CD4-positive, alpha-beta T cell (primary cell): ENCODE measurements at regions not wholly inside any gene's neighbourhood (a gene's known extent, or its start where the extent isn't known, plus 50 kb on each side); places are given as distances from the start of the nearest gene placed in this dataset.

Source experiments
- ATAC-seq: fragments of 200-7000 bp; cut with Tn5 transposase; one replicate; pipeline ENCODE4 v1.10.0; 2022; ENCODE audit warnings: mild to moderate bottlenecking; ENCODE audit not compliant: poor library complexity
- CTCF ChIA-PET: fragments of 350-600 bp; sonication (Branson Sonifier 250); formaldehyde crosslinking; loops from one replicate; lab custom pipeline; 2021; ENCODE audit warnings: antibody characterized with exemption, inconsistent platforms; lab: Charles Lee
- POLR2A ChIA-PET: fragments of 350-600 bp; sonication (Branson Sonifier 250); formaldehyde crosslinking; loops from one replicate; lab custom pipeline; 2021; ENCODE audit warnings: antibody characterized with exemption, inconsistent platforms; lab: Charles Lee
- DNase-seq, 14 experiments: peaks; one replicate each; pipeline ENCODE4 v3.0.0-alpha.2; 2013 to 2020; ENCODE audit warnings: mixed read lengths in 2 of 14
- H3K27ac ChIP-seq, 2 donors: one replicate each; pipeline versions ENCODE4 v1.5.1 to v1.7.0; 2013; ENCODE audit warnings: low read length in 2 of 2, low read depth in 1 of 2, mild to moderate bottlenecking in 1 of 2
- H3K27me3 ChIP-seq, 2 experiments: 1 replicate in 1 of 2; 2 replicates in 1 of 2; pipeline versions ENCODE4 v1.6.1 to v1.7.0; 2013; ENCODE audit warnings: low read length in 2 of 2, control low read depth in 1 of 2, mild to moderate bottlenecking in 1 of 2, moderate library complexity in 1 of 2; ENCODE audit not compliant: insufficient read depth in 2 of 2, control insufficient read depth in 1 of 2
- H3K36me3 ChIP-seq: one replicate; pipeline ENCODE4 v1.6.1; 2013; ENCODE audit warnings: low read length, control low read depth; ENCODE audit not compliant: insufficient read depth
- H3K4me1 ChIP-seq: one replicate; pipeline ENCODE4 v1.6.1; 2013; ENCODE audit warnings: low read length, control low read depth; ENCODE audit not compliant: insufficient read depth
- H3K4me3 ChIP-seq: one replicate; pipeline ENCODE4 v1.5.1; 2013; ENCODE audit warnings: mild to moderate bottlenecking, low read length, moderate library complexity
- H3K9me3 ChIP-seq, 2 experiments: 1 replicate in 1 of 2; 2 replicates in 1 of 2; pipeline versions ENCODE4 v1.6.1 to v1.7.0; 2013; ENCODE audit warnings: low read length in 2 of 2, mild to moderate bottlenecking in 2 of 2, control low read depth in 1 of 2, moderate library complexity in 1 of 2; ENCODE audit not compliant: control insufficient read depth in 1 of 2, insufficient read depth in 1 of 2
- H3K27ac Mint-ChIP-seq: one replicate; pipeline ENCODE4 v1.8.0; 2020; ENCODE audit warnings: mixed read lengths
- H3K27me3 Mint-ChIP-seq: one replicate; pipeline ENCODE4 v1.8.0; 2021; ENCODE audit warnings: mixed read lengths
- H3K36me3 Mint-ChIP-seq: one replicate; pipeline ENCODE4 v1.8.0; 2021; ENCODE audit warnings: low read depth, mixed read lengths
- H3K4me1 Mint-ChIP-seq: one replicate; pipeline ENCODE4 v1.8.0; 2021; ENCODE audit warnings: low read depth, mixed read lengths
- H3K4me3 Mint-ChIP-seq: one replicate; pipeline ENCODE4 v1.8.0; 2020; ENCODE audit warnings: mild to moderate bottlenecking, mixed read lengths
- H3K9me3 Mint-ChIP-seq: one replicate; pipeline ENCODE4 v1.8.0; 2020; ENCODE audit warnings: mixed read lengths
- CTCF ChIP-seq: fragments of 200-600 bp; IDR thresholded peaks from one replicate; pipeline ENCODE4 v1.8.0; 2022; ENCODE audit warnings: antibody characterized with exemption, mild to moderate bottlenecking
- intact Hi-C, 2 experiments: fragments of 100-400 bp; cut with DNase I in 1 of 2; cut with micrococcal nuclease in 1 of 2; formaldehyde crosslinking; loops; one replicate each; pipeline versions ENCODE4 v1.15.1 to v1.9.0; 2023 to 2025; cut with DNase I, micrococcal nuclease

- intact Hi-C loops = no loop called here
- CTCF ChIA-PET = no interaction called here
- ATAC-seq = no peak
Observed at GRCh38 chr4:111761531-111761930, 383.7 kb upstream of the FAM241A start.

GRCh38 chr4:111770514-111770913 is 374.7 kb upstream of the FAM241A start:
- H3K27me3 Mint-ChIP-seq = no peaks in the 10 kb centered on the region
- Histone ChIP-seq H3K27ac (no peak overlapping the region), H3K4me1 (no peaks in the 10 kb centered on the region), H3K4me3 (no peak overlapping the region), H3K9me3 (peaks cover 0 to 5% of the 10 kb centered on the region in 2 experiments), H3K36me3 (no peaks in the 10 kb centered on the region), H3K27me3 (no peaks in the 10 kb centered on the region)
- intact Hi-C loops = no loop called here
- no peak overlapping the region for H3K4me3 Mint-ChIP-seq
- H3K27ac Mint-ChIP-seq = no peak overlapping the region
- peaks cover 11% of the 10 kb centered on the region for H3K9me3 Mint-ChIP-seq
- no peak for ATAC-seq
- CTCF ChIA-PET = no interaction called here
- no peaks in the 10 kb centered on the region for H3K36me3 Mint-ChIP-seq
- POLR2A ChIA-PET = no interaction called here
- no peak for TF ChIP-seq CTCF
- no peaks in the 10 kb centered on the region for H3K4me1 Mint-ChIP-seq
- DNase-seq = no peak

More at GRCh38 chr4:111761531-111761930, 383.7 kb upstream of the FAM241A start:
- no peaks in the 10 kb centered on the region for H3K4me1 Mint-ChIP-seq
- no peak overlapping the region for H3K4me3 Mint-ChIP-seq
- Histone ChIP-seq H3K4me1 (no peaks in the 10 kb centered on the region), H3K27me3 (no peaks in the 10 kb centered on the region), H3K36me3 (no peaks in the 10 kb centered on the region), H3K9me3 (no peaks in the 10 kb centered on the region), H3K4me3 (no peak overlapping the region), H3K27ac (no peak overlapping the region)
- no peaks in the 10 kb centered on the region for H3K27me3 Mint-ChIP-seq
- no peaks in the 10 kb centered on the region for H3K36me3 Mint-ChIP-seq
- no peak for TF ChIP-seq CTCF
- no peak for DNase-seq
- peaks cover 6% of the 10 kb centered on the region for H3K9me3 Mint-ChIP-seq
- POLR2A ChIA-PET = no interaction called here
- no peak overlapping the region for H3K27ac Mint-ChIP-seq

GRCh38 chr4:111773858-111774257 is 371.4 kb upstream of the FAM241A start:
- Mint-ChIP-seq H3K27me3 (peaks cover 4% of the 10 kb centered on the region), H3K4me1 (no peaks in the 10 kb centered on the region), H3K27ac (no peak overlapping the region), H3K4me3 (no peak overlapping the region), H3K9me3 (peaks cover 2% of the 10 kb centered on the region), H3K36me3 (no peaks in the 10 kb centered on the region)
- TF ChIP-seq CTCF = no peak
- no peak for ATAC-seq
- H3K36me3 ChIP-seq = no peaks in the 10 kb centered on the region
- H3K4me3 ChIP-seq = no peak overlapping the region
- no peak for DNase-seq
- no peaks in the 10 kb centered on the region for H3K4me1 ChIP-seq
- ChIA-PET POLR2A (no interaction called here), CTCF (no interaction called here)
- intact Hi-C loops = no loop called here
- H3K27me3 ChIP-seq = no peaks in the 10 kb centered on the region
- peaks cover 0 to 5% of the 10 kb centered on the region in 2 experiments for H3K9me3 ChIP-seq
- no peak overlapping the region for H3K27ac ChIP-seq
